Neutrophil (primary cell): ENCODE measurements at regions not wholly inside any gene's neighbourhood (a gene's known extent, or its start where the extent isn't known, plus 50 kb on each side); places are given as distances from the start of the nearest gene placed in this dataset.

Source experiments
- H3K27ac ChIP-seq: fragments of 200-600 bp; sonication (generic); 2 replicates; pipeline ENCODE4 v1.5.1; 2016; ENCODE audit warnings: mild to moderate bottlenecking, moderate library complexity
- H3K27me3 ChIP-seq: fragments of 200-600 bp; sonication (generic); 2 replicates; pipeline ENCODE4 v1.6.0; 2016; ENCODE audit warnings: mild to moderate bottlenecking
- H3K36me3 ChIP-seq: fragments of 200-600 bp; sonication (generic); 2 replicates; pipeline ENCODE4 v1.5.1; 2017
- H3K4me1 ChIP-seq, 2 experiments: fragments of 200-600 bp in 1 of 2; sonication (generic) in 1 of 2; 1 replicate in 1 of 2; 2 replicates in 1 of 2; pipeline versions ENCODE4 v1.5.1 to v1.6.1; 2013 to 2016; ENCODE audit warnings: low read depth in 1 of 2, low read length in 1 of 2, mild to moderate bottlenecking in 1 of 2, moderate library complexity in 1 of 2; ENCODE audit not compliant: control insufficient read depth in 1 of 2, insufficient read depth in 1 of 2
- H3K4me3 ChIP-seq, 2 experiments: fragments of 200-600 bp in 1 of 2; sonication (generic) in 1 of 2; 1 replicate in 1 of 2; 2 replicates in 1 of 2; pipeline ENCODE4 v1.5.1; 2013 to 2016; ENCODE audit warnings: low read depth in 1 of 2, low read length in 1 of 2, mild to moderate bottlenecking in 1 of 2, moderate library complexity in 1 of 2
- H3K9me3 ChIP-seq: fragments of 200-600 bp; sonication (generic); 2 replicates; pipeline ENCODE4 v1.5.1; 2016
- CTCF ChIP-seq: fragments of 200-600 bp; sonication (generic); IDR thresholded peaks from 2 replicates; pipeline ENCODE4 v1.5.1; 2016; ENCODE audit warnings: antibody characterized with exemption

GRCh38 chr11:28697920-28698827, 590.0 kb downstream of the METTL15 start:
- H3K27ac ChIP-seq: no peak overlapping the region
- H3K4me3 ChIP-seq: no peak overlapping the region
- no peak for TF ChIP-seq CTCF
- no peaks in the 10 kb centered on the region for H3K27me3 ChIP-seq
- H3K9me3 ChIP-seq: no peaks in the 10 kb centered on the region
- H3K4me1 ChIP-seq: no peaks in the 10 kb centered on the region
- H3K36me3 ChIP-seq: no peaks in the 10 kb centered on the region

GRCh38 chr11:28696591-28696990, 588.4 kb downstream of the METTL15 start:
- no peak overlapping the region for H3K27ac ChIP-seq
- H3K36me3 ChIP-seq: no peaks in the 10 kb centered on the region
- no peak overlapping the region for H3K4me3 ChIP-seq
- H3K4me1 ChIP-seq: no peaks in the 10 kb centered on the region
- H3K9me3 ChIP-seq: no peaks in the 10 kb centered on the region
- H3K27me3 ChIP-seq: no peaks in the 10 kb centered on the region
- TF ChIP-seq CTCF: no peak

- Histone ChIP-seq H3K4me3 (no peak overlapping the region), H3K36me3 (no peaks in the 10 kb centered on the region), H3K4me1 (no peaks in the 10 kb centered on the region), H3K27me3 (no peaks in the 10 kb centered on the region), H3K27ac (no peak overlapping the region), H3K9me3 (no peaks in the 10 kb centered on the region)
- TF ChIP-seq CTCF: no peak
Measured at GRCh38 chr11:28690746-28691145, 582.6 kb downstream of the METTL15 start.

- Histone ChIP-seq H3K27me3 (no peaks in the 10 kb centered on the region), H3K9me3 (no peaks in the 10 kb centered on the region), H3K36me3 (no peaks in the 10 kb centered on the region), H3K4me3 (no peak overlapping the region), H3K27ac (no peak overlapping the region), H3K4me1 (no peaks in the 10 kb centered on the region)
- no peak for TF ChIP-seq CTCF
Measured at GRCh38 chr11:28684011-28684586, 575.9 kb downstream of the METTL15 start.

- no peak for TF ChIP-seq CTCF
- H3K27ac ChIP-seq: no peak overlapping the region
Measured at GRCh38 chr11:28679795-28680468, 571.7 kb downstream of the METTL15 start.

More at GRCh38 chr11:28679795-28680468, 571.7 kb downstream of the METTL15 start:
- Histone ChIP-seq H3K9me3 (no peaks in the 10 kb centered on the region), H3K4me3 (no peak overlapping the region), H3K36me3 (no peaks in the 10 kb centered on the region), H3K4me1 (no peaks in the 10 kb centered on the region), H3K27me3 (no peaks in the 10 kb centered on the region)
